ENCODE measurements at regions not wholly inside any gene's neighbourhood (a gene's known extent, or its start where the extent isn't known, plus 50 kb on each side); places are given as distances from the start of the nearest gene placed in this dataset.
"Not testable (repeated sequence)": the region's sequence is repeated elsewhere in the genome, so short reads cannot be mapped to it uniquely, and the experiment has no call there.

- TF ChIP-seq RXRA (IDR thresholded peaks at IDR 0.05) = no peak
- TF ChIP-seq ATF3 (IDR thresholded peaks at IDR 0.05) = no peak
- no peak for TF ChIP-seq MAX (IDR thresholded peaks at IDR 0.05)
- TF ChIP-seq ZBTB33 (IDR thresholded peaks at IDR 0.05) = no peak
- Histone ChIP-seq H3K36me3 (ENCODE audit: control insufficient read depth in 4 of 4, insufficient read depth in 3 of 4, low read depth in 1 of 4, low read length in 3 of 4) (no peaks in the 10 kb centered on the region), H3K4me3 (ENCODE audit: low read depth in 1 of 3, low read length in 3 of 3) (no peak overlapping the region), H3K9me3 (ENCODE audit: control insufficient read depth in 4 of 4, low read length in 3 of 4) (no peaks in the 10 kb centered on the region), H3K4me1 (ENCODE audit: control insufficient read depth in 4 of 4, insufficient read depth in 4 of 4, low read length in 3 of 4) (no peaks in the 10 kb centered on the region), H3K27me3 (ENCODE audit: control insufficient read depth in 4 of 4, insufficient read depth in 4 of 4, low read length in 3 of 4) (no peaks in the 10 kb centered on the region), H3K27ac (ENCODE audit: low read depth in 1 of 2, low read length in 2 of 2) (no peak overlapping the region), H3K9ac (ENCODE audit: low read depth in 1 of 2, low read length in 2 of 2) (no peak overlapping the region)
- no peak for DNase-seq (ENCODE audit: low spot score)
These were observed 442.6 kb upstream of the KLF6 start for GRCh38 chr10:4227586-4227985.

GRCh38 chr10:4226941-4227540 is 442.0 kb upstream of the KLF6 start:
- 69% methylated on average over 4 of the region's 4 CpGs for WGBS
- Histone ChIP-seq H3K4me1 (ENCODE audit: control insufficient read depth in 4 of 4, insufficient read depth in 4 of 4, low read length in 3 of 4) (no peaks in the 10 kb centered on the region), H3K36me3 (ENCODE audit: control insufficient read depth in 4 of 4, insufficient read depth in 3 of 4, low read depth in 1 of 4, low read length in 3 of 4) (no peaks in the 10 kb centered on the region), H3K9ac (ENCODE audit: low read depth in 1 of 2, low read length in 2 of 2) (no peak overlapping the region), H3K27ac (ENCODE audit: low read depth in 1 of 2, low read length in 2 of 2) (no peak overlapping the region), H3K27me3 (ENCODE audit: control insufficient read depth in 4 of 4, insufficient read depth in 4 of 4, low read length in 3 of 4) (no peaks in the 10 kb centered on the region), H3K9me3 (ENCODE audit: control insufficient read depth in 4 of 4, low read length in 3 of 4) (no peaks in the 10 kb centered on the region), H3K4me3 (ENCODE audit: low read depth in 1 of 3, low read length in 3 of 3) (no peak overlapping the region)
- TF ChIP-seq ZBTB33 (IDR thresholded peaks at IDR 0.05) (no peak), EGR1 (IDR thresholded peaks at IDR 0.05; ENCODE audit: low read depth in 2 of 2) (no peak), ATF3 (IDR thresholded peaks at IDR 0.05) (no peak)
- DNase-seq (ENCODE audit: low spot score) = no peak

GRCh38 chr10:4224178-4224577 is 439.2 kb upstream of the KLF6 start:
- TF ChIP-seq EGR1 (IDR thresholded peaks at IDR 0.05; ENCODE audit: low read depth in 2 of 2) (no peak), MAX (IDR thresholded peaks at IDR 0.05) (no peak), GABPA (IDR thresholded peaks at IDR 0.05 in 1 of 2, conservative IDR thresholded peaks at IDR 0.05 in 1 of 2) (no peak), RAD21 (IDR thresholded peaks at IDR 0.05) (no peak), RXRA (IDR thresholded peaks at IDR 0.05) (no peak), FOXA1 (IDR thresholded peaks at IDR 0.05) (no peak), TAF1 (conservative IDR thresholded peaks at IDR 0.05) (no peak), FOXA2 (IDR thresholded peaks at IDR 0.05) (no peak), REST (IDR thresholded peaks at IDR 0.05) (no peak), NR2F2 (IDR thresholded peaks at IDR 0.05) (no peak), ATF3 (IDR thresholded peaks at IDR 0.05) (no peak), HNF4G (IDR thresholded peaks at IDR 0.05) (no peak), YY1 (IDR thresholded peaks at IDR 0.05) (no peak), SP1 (IDR thresholded peaks at IDR 0.05) (no peak)
- H3K27ac ChIP-seq (ENCODE audit: low read depth in 1 of 2, low read length in 2 of 2) = no peak overlapping the region
- no peaks in the 10 kb centered on the region for H3K4me1 ChIP-seq (ENCODE audit: control insufficient read depth in 4 of 4, insufficient read depth in 4 of 4, low read length in 3 of 4)
- H3K27me3 ChIP-seq (ENCODE audit: control insufficient read depth in 4 of 4, insufficient read depth in 4 of 4, low read length in 3 of 4) = peaks cover 0 to 2% (median 0%) of the 10 kb centered on the region in 4 donors
- WGBS = 93% methylated on average over 6 of the region's 6 CpGs
- no peaks in the 10 kb centered on the region for H3K36me3 ChIP-seq (ENCODE audit: control insufficient read depth in 4 of 4, insufficient read depth in 3 of 4, low read depth in 1 of 4, low read length in 3 of 4)
- H3K9ac ChIP-seq (ENCODE audit: low read depth in 1 of 2, low read length in 2 of 2) = no peak overlapping the region
- H3K4me3 ChIP-seq (ENCODE audit: low read depth in 1 of 3, low read length in 3 of 3) = no peak overlapping the region
- no peak for DNase-seq (ENCODE audit: low spot score)
- no peaks in the 10 kb centered on the region for H3K9me3 ChIP-seq (ENCODE audit: control insufficient read depth in 4 of 4, low read length in 3 of 4)

GRCh38 chr10:4221310-4221709 is 436.3 kb upstream of the KLF6 start:
- not testable (repeated sequence) for H3K27ac ChIP-seq (ENCODE audit: low read depth in 1 of 2, low read length in 2 of 2); H3K9me3 ChIP-seq (ENCODE audit: control insufficient read depth in 4 of 4, low read length in 3 of 4); H3K9ac ChIP-seq (ENCODE audit: low read depth in 1 of 2, low read length in 2 of 2); H3K4me1 ChIP-seq (ENCODE audit: control insufficient read depth in 4 of 4, insufficient read depth in 4 of 4, low read length in 3 of 4); DNase-seq (ENCODE audit: low spot score); H3K27me3 ChIP-seq (ENCODE audit: control insufficient read depth in 4 of 4, insufficient read depth in 4 of 4, low read length in 3 of 4); H3K36me3 ChIP-seq (ENCODE audit: control insufficient read depth in 4 of 4, insufficient read depth in 3 of 4, low read depth in 1 of 4, low read length in 3 of 4); H3K4me3 ChIP-seq (ENCODE audit: low read depth in 1 of 3, low read length in 3 of 3)
- 79% methylated on average over 2 of the region's 2 CpGs for WGBS

All from liver (tissue), 7 donors.